ENCODE measurements at regions not wholly inside any gene's neighbourhood (a gene's known extent, or its start where the extent isn't known, plus 50 kb on each side); places are given as distances from the start of the nearest gene placed in this dataset.

DNA sequence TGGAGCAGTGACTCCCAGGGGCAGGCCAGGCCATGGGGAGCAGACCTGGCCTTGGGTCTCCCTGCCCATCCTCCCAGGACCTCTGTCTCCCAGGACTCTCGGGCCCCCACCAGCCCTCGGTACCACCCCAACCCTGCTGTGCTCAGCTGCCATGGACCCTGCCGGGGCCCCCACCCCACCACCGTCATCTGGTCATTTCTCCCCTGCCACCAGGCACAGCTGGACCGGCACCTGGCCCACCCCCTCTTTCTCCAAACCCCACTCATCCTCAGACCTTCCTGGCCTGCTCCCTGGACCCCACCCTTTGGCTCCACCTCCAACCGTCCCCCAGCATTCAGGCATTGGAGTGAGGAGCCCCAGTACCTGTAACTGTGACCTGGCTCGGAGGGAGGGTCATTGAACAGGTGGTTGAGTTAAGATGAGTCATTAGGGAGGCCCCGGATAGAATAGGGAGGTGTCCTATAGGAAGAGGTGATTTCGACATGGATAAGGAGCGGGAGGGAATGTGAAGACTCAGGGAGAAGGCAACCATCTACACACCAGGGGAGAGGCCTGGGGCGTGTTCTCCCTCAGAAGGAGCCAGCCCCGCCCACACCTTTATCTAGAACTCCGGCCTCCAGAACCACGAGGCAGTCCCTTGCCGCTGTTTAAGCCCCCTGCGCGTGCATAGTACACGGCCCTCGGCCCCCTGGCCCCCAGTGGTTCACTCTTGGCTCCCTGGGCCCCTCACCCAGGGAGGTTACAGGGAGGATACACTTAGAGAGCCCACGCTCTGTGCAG lies 1395.9 kb downstream of the BRD1 start:
- 84 to 88% methylated on average over 20 of the region's 20 CpGs for WGBS, 2 donors
- Histone ChIP-seq H3K4me3 (no peak overlapping the region), H3K27me3 (no peaks in the 10 kb centered on the region), H3K9me3 (no peaks in the 10 kb centered on the region), H3K36me3 (no peaks in the 10 kb centered on the region), H3K4me1 (no peaks in the 10 kb centered on the region), H3K27ac (no peak overlapping the region)
- no peak for DNase-seq (ENCODE audit: low spot score in 2 of 2)
- no peak for TF ChIP-seq EP300 (IDR thresholded peaks at IDR 0.05)
- no peak for TF ChIP-seq CTCF (IDR thresholded peaks at IDR 0.05)
- TF ChIP-seq POLR2A (IDR thresholded peaks at IDR 0.05), result no peak

DNA sequence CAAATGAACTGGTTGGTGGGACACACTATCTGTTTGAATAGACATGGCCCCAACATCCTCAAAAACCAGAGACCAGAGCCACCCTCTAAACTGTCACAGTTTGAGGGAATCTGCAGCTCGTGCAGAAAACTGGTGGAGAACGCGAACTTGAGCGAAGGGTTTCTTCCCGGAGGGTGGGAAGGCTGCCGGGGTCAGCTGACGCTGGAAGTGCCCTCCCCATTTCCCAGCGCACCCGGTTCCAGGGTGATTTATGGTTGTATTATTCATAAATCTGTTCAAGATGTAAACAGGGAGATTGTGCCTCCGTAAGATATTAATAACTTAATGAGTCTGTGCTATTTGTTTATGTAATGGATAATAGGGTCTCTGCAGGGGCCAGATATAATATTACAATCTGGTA lies 1396.7 kb downstream of the BRD1 start:
- no peaks in the 10 kb centered on the region for H3K27me3 ChIP-seq
- no peak for DNase-seq (ENCODE audit: low spot score in 2 of 2)
- WGBS, 2 donors, result 65 to 67% methylated on average over 10 of the region's 10 CpGs
- H3K4me3 ChIP-seq, result no peak overlapping the region
- no peaks in the 10 kb centered on the region for H3K36me3 ChIP-seq
- H3K4me1 ChIP-seq, result no peaks in the 10 kb centered on the region
- TF ChIP-seq POLR2A (IDR thresholded peaks at IDR 0.05), result no peak
- TF ChIP-seq CTCF (IDR thresholded peaks at IDR 0.05), result no peak
- no peak for TF ChIP-seq EP300 (IDR thresholded peaks at IDR 0.05)
- H3K9me3 ChIP-seq, result no peaks in the 10 kb centered on the region
- no peak overlapping the region for H3K27ac ChIP-seq

DNA sequence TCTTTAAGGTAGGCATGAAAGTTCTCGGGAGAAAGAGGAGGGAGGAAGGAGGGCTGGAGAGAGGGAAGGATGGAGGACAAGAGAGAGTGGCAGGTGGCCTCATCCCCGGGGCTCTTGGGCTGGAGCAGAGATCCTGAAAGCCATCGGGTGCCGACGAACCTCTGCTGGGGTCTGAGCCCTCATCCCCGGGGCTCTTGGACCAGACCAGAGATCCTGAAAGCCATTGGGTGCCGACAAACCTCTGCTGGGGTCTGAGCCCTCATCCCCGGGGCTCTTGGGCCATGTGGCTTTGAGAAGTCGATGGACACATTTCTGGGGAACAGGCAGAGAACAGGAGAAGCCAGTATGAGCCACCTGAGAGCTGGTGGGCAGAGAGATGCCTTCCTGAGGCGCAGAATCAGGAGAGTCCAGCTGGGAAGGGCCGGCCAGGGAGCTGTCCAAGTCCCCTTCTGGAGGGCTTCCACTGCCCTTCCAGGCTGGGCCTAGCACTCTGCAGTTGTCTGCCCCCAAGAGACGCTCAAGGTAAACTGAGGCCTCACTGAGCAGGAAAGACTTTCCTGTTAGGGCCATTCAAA lies 1398.1 kb downstream of the BRD1 start:
- H3K9me3 ChIP-seq, result no peaks in the 10 kb centered on the region
- no peaks in the 10 kb centered on the region for H3K36me3 ChIP-seq
- no peak for TF ChIP-seq CTCF (IDR thresholded peaks at IDR 0.05)
- TF ChIP-seq EP300 (IDR thresholded peaks at IDR 0.05), result no peak
- H3K4me1 ChIP-seq, result no peaks in the 10 kb centered on the region
- 84 to 85% methylated on average over 12 of the region's 12 CpGs for WGBS, 2 donors
- no peak overlapping the region for H3K27ac ChIP-seq
- H3K4me3 ChIP-seq, result no peak overlapping the region
- no peak for DNase-seq (ENCODE audit: low spot score in 2 of 2)
- no peaks in the 10 kb centered on the region for H3K27me3 ChIP-seq

DNA sequence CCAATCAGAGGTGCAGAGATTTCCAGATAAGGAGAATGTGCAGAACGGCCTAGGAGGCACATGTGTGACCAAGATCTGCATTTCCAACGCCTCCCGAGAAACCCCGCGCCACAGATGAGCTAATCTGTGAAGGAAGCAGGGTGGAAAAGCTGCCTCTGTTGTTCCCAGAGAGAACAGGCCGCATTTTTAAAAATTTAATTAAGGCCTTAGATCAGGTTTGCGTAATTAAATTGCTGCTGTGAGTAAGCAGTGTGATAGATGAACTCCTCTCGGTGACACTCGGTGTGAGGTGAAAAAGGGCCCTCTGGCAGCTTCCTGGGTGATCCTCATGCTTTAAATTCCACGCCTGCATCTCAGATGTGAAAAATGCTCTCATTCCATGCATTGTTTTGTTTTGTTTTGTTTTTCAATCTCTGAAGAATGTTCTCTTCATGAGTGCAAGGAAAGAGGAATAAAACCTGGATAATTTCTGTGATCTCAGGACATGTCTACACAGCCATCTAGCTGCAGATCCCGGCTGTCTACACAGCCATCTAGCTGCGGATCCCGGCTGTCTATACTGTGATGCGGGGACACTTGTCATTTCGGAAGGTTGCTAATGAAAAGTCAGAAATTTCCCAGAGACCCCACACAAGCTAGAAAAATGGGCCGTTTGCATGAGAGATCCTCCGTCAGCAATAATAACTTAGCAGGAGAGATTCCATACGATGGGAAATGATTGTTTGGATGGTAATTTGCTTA lies 1398.9 kb downstream of the BRD1 start:
- Histone ChIP-seq H3K36me3 (no peaks in the 10 kb centered on the region), H3K4me3 (no peak overlapping the region), H3K27ac (no peak overlapping the region), H3K9me3 (no peaks in the 10 kb centered on the region), H3K4me1 (no peaks in the 10 kb centered on the region), H3K27me3 (no peaks in the 10 kb centered on the region)
- no peak for DNase-seq (ENCODE audit: low spot score in 2 of 2)
- WGBS, 2 donors, result 70 to 72% methylated on average over 18 of the region's 18 CpGs
- TF ChIP-seq EP300 (IDR thresholded peaks at IDR 0.05), result no peak
- TF ChIP-seq POLR2A (IDR thresholded peaks at IDR 0.05), result no peak
- no peak for TF ChIP-seq CTCF (IDR thresholded peaks at IDR 0.05)

DNA sequence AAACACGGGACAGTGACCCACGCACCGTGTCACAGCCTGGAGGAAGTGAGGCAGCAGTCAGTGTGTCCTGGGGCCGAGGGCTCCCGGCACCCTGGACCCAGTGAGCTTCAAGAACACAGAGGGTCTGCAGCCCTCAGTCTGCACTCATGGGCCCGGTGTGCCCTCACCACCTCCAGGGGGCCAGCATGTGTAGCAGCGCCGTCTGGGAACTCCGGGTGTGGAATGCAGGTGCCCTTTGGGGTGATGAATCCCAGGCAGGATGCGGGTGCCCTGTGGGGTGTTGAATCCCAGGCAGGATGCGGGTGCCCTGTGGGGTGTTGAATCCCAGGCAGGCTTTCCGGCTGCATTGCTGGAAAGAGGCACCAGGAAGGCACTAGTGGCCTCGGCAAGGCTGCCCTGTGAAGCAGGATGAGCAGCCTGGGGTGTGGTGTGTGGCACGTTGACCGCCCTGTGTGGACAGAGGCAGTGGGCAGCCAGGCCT lies 1399.9 kb downstream of the BRD1 start:
- WGBS, 2 donors, result 84 to 88% methylated on average over 13 to 14 of the region's 15 CpGs
- TF ChIP-seq CTCF (IDR thresholded peaks at IDR 0.05), result no peak
- TF ChIP-seq EP300 (IDR thresholded peaks at IDR 0.05), result no peak
- no peak for TF ChIP-seq POLR2A (IDR thresholded peaks at IDR 0.05)
- no peak overlapping the region for H3K27ac ChIP-seq
- no peaks in the 10 kb centered on the region for H3K36me3 ChIP-seq
- H3K4me3 ChIP-seq, result no peak overlapping the region
- H3K9me3 ChIP-seq, result no peaks in the 10 kb centered on the region
- H3K4me1 ChIP-seq, result no peaks in the 10 kb centered on the region
- H3K27me3 ChIP-seq, result no peaks in the 10 kb centered on the region
- DNase-seq (ENCODE audit: low spot score in 2 of 2), result no peak

Data from tibial nerve (tissue), 4 donors.